DND-41 (cell line): ENCODE measurements at regions not wholly inside any gene's neighbourhood (a gene's known extent, or its start where the extent isn't known, plus 50 kb on each side); places are given as distances from the start of the nearest gene placed in this dataset.

Experiments used
- ATAC-seq: fragments of 200-7000 bp; cut with Tn5 transposase; 3 replicates; pipeline ENCODE4 v1.9.1; 2021; ENCODE audit warnings: low read depth; ENCODE audit not compliant: insufficient read depth
- DNase-seq: peaks from one replicate; pipeline ENCODE4 v3.0.0-alpha.2; 2020
- H2AFZ ChIP-seq: 2 replicates; pipeline ENCODE4 v1.6.0; 2012; ENCODE audit warnings: low read depth, low read length
- H3K27ac ChIP-seq: 2 replicates; pipeline ENCODE4 v1.5.1; 2012; ENCODE audit warnings: low read length, inconsistent platforms
- H3K27me3 ChIP-seq: fragments of 200-600 bp; sonication (generic); 2 replicates; pipeline ENCODE4 v1.6.0; 2012; ENCODE audit warnings: low read length, mild to moderate bottlenecking, inconsistent platforms; ENCODE audit not compliant: insufficient read depth, poor library complexity
- H3K36me3 ChIP-seq: 2 replicates; pipeline ENCODE4 v1.5.1; 2012; ENCODE audit warnings: low read length, inconsistent platforms; ENCODE audit not compliant: insufficient read depth
- H3K4me1 ChIP-seq: 2 replicates; pipeline ENCODE4 v1.5.1; 2012; ENCODE audit warnings: mild to moderate bottlenecking, low read length; ENCODE audit not compliant: insufficient read depth
- H3K4me2 ChIP-seq: 2 replicates; pipeline ENCODE4 v1.6.0; 2012; ENCODE audit warnings: mild to moderate bottlenecking, moderate library complexity, low read length, inconsistent platforms; ENCODE audit not compliant: insufficient read depth
- H3K4me3 ChIP-seq, 2 experiments: fragments of 200-600 bp in 1 of 2; shearing (Covaris generic) in 1 of 2; 2 replicates each; pipeline ENCODE4 v1.5.1; 2012 to 2016; ENCODE audit warnings: inconsistent platforms in 2 of 2, low read length in 2 of 2, mild to moderate bottlenecking in 2 of 2, low read depth in 1 of 2, moderate library complexity in 1 of 2
- H3K79me2 ChIP-seq: 2 replicates; pipeline ENCODE4 v1.6.0; 2012; ENCODE audit warnings: low read length, inconsistent platforms; ENCODE audit not compliant: insufficient read depth
- H3K9ac ChIP-seq: 2 replicates; pipeline ENCODE4 v1.6.0; 2012; ENCODE audit warnings: low read depth, mild to moderate bottlenecking, inconsistent platforms, low read length, moderate library complexity
- H3K9me3 ChIP-seq: 2 replicates; pipeline ENCODE4 v1.5.1; 2012; ENCODE audit warnings: low read length, moderate library complexity, mild to moderate bottlenecking, inconsistent platforms; ENCODE audit not compliant: insufficient read depth, severe bottlenecking
- H4K20me1 ChIP-seq: 2 replicates; pipeline ENCODE4 v1.6.0; 2012; ENCODE audit warnings: low read length; ENCODE audit not compliant: insufficient read depth
- CTCF ChIP-seq: IDR thresholded peaks from 2 replicates; pipeline ENCODE4 v1.5.1; 2012; ENCODE audit warnings: borderline replicate concordance, low read length, moderate library complexity, mild to moderate bottlenecking; ENCODE audit not compliant: poor library complexity, severe bottlenecking; ENCODE audit errors: extremely low read depth
- EZH2 ChIP-seq: IDR thresholded peaks from 3 replicates; pipeline ENCODE4 v1.6.1; 2012; ENCODE audit warnings: borderline replicate concordance, low read depth, mild to moderate bottlenecking, moderate library complexity, low read length, inconsistent platforms; ENCODE audit not compliant: severe bottlenecking

GRCh38 chr4:188707036-188707435, 567.8 kb downstream of the TRIML1 start:
- no peaks in the 10 kb centered on the region for H4K20me1 ChIP-seq
- no peak overlapping the region for H3K4me2 ChIP-seq
- H3K27ac ChIP-seq: no peak overlapping the region
- no peak overlapping the region for H2AFZ ChIP-seq
- H3K79me2 ChIP-seq: no peaks in the 10 kb centered on the region
- no peaks in the 10 kb centered on the region for H3K9me3 ChIP-seq
- DNase-seq: no peak
- H3K9ac ChIP-seq: no peak overlapping the region
- H3K4me1 ChIP-seq: no peaks in the 10 kb centered on the region
- no peak overlapping the region for H3K4me3 ChIP-seq
- no peak for ATAC-seq
- no peaks in the 10 kb centered on the region for H3K36me3 ChIP-seq
- H3K27me3 ChIP-seq: no peaks in the 10 kb centered on the region
- TF ChIP-seq EZH2 (no peak), CTCF (no peak)

- Histone ChIP-seq H3K4me2 (no peak overlapping the region), H3K27ac (no peak overlapping the region), H3K79me2 (no peaks in the 10 kb centered on the region), H3K4me1 (no peaks in the 10 kb centered on the region), H3K27me3 (no peaks in the 10 kb centered on the region), H3K4me3 (no peak overlapping the region), H3K9me3 (no peaks in the 10 kb centered on the region), H3K36me3 (no peaks in the 10 kb centered on the region), H4K20me1 (no peaks in the 10 kb centered on the region), H2AFZ (no peak overlapping the region), H3K9ac (no peak overlapping the region)
- TF ChIP-seq CTCF (no peak), EZH2 (no peak)
- no peak for DNase-seq
- ATAC-seq: no peak
These were observed 575.3 kb downstream of the TRIML1 start for GRCh38 chr4:188714501-188714900.

- no peaks in the 10 kb centered on the region for H3K9me3 ChIP-seq
- no peaks in the 10 kb centered on the region for H3K27me3 ChIP-seq
- no peak for ATAC-seq
These were observed 575.7 kb downstream of the TRIML1 start for GRCh38 chr4:188714907-188715306.

More at GRCh38 chr4:188714907-188715306, 575.7 kb downstream of the TRIML1 start:
- no peak for DNase-seq
- no peak overlapping the region for H3K4me2 ChIP-seq
- H3K9ac ChIP-seq: no peak overlapping the region
- no peaks in the 10 kb centered on the region for H3K4me1 ChIP-seq
- H2AFZ ChIP-seq: no peak overlapping the region
- H4K20me1 ChIP-seq: no peaks in the 10 kb centered on the region
- no peak overlapping the region for H3K4me3 ChIP-seq
- no peak overlapping the region for H3K27ac ChIP-seq
- TF ChIP-seq EZH2 (no peak), CTCF (no peak)
- H3K79me2 ChIP-seq: no peaks in the 10 kb centered on the region
- no peaks in the 10 kb centered on the region for H3K36me3 ChIP-seq
